Middle frontal gyrus (tissue), 1 donor: ENCODE measurements at regions not wholly inside any gene's neighbourhood (a gene's known extent, or its start where the extent isn't known, plus 50 kb on each side); places are given as distances from the start of the nearest gene placed in this dataset.
A peak's percentile ranks its signal among the peaks of the same experiment; 100 is the strongest.

Experiments used
- DNase-seq: peaks from one replicate; pipeline ENCODE4 v3.0.0-alpha.2; 2015; ENCODE audit warnings: low spot score; ENCODE audit errors: extremely low spot score

GRCh38 chr6:56864171-56864616 is 90.7 kb upstream of the BEND6 start:
- no peak for DNase-seq

DNA sequence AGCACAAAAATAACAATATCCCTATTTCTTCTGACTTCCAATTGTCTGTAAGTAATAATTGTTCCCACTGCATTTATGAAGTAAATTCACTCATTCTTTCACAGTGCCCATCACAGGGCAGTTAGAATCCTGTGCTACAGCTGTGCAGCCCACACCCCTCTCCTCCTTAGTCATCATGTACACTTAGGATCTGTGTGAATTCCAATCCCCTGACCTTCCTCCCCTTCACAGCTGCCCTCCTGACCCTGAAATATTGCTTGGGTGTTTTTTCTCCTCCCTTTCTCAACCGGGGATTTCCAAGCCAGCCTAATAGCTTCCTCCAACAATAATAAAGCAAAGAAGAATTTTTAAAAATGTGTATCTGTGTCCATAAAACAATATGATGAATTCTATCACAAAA is 91.5 kb upstream of the BEND6 start:
- no peak for DNase-seq

DNA sequence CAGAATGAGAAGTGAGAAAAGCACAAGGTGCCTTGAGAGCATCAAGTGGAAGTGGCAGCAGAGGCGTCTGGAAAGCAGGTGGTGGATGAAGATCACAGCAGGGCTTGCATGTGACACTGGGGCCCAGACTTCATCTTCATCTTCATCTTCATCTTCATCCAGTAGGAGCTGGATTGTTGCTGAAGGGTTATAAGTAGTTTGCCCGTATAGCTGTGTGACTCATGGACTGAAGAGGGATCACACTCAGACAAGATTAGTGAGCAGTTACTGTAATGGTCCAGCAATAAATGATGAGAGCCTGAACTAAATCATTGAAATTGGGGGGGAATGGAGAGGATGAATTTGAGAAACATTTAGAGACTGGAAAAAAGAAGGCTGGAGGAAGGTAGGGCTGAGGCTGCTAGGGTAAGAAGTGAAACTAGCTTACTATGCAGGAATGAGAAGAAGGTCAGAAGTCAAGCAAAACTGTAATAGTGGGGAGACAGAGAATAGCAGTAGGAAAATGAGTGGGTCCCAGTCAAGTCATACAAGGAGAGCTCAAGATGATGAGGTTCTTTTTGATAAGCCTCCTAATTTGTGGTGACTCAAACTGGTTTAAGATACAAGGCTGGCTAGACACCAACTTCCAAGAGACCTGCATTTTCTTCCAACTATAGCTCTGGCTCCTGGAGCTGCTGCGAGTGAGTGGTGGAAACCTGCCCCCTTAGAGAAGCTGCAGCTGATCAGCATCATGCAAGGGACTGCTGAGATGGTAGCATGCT is 92.3 kb upstream of the BEND6 start:
- DNase-seq = no peak

DNA sequence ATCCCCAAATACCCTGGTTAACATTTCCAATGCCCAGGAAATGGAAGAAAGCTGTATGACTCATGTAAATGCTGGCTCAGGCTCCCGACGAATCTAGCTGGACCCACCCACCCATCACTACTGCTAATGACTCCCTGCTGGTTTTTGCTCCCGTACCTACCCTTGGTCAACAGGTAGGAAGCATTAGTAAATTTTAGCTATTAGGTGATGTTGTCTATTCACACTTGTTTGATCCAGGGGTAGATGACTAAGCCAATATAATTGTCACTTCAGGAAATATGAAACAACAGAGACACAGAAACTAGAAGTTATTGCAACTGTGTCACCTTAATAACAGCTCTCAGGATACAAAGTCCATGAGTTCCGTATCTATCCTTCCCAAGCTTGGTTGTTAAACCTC is 94.4 kb upstream of the BEND6 start:
- no peak for DNase-seq

DNA sequence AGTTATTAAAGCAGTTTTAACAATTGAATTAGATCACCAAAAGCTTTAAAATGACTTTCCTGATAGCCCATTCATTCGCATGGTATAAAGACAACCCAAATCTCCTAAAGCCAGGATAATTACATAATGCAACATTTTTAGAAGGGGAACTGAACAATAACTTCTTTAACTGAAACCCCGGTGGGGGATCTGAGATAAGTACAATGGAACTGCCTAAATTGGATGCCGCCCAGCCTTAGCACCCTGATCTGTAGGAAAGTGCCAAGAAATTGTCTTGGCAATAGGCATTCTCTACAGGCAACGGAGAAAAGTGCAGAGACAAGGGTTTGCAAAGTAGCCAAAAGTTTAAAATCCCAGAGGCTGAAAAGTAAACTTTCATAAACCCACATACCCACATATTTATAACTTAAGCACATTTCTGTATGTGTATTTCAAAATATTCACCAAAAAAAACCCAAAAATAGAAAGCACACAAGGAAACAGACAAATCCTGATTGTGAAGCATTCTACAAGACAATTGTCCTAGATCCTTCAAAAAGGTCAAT is 98.8 kb upstream of the BEND6 start:
- DNase-seq = no peak

DNA sequence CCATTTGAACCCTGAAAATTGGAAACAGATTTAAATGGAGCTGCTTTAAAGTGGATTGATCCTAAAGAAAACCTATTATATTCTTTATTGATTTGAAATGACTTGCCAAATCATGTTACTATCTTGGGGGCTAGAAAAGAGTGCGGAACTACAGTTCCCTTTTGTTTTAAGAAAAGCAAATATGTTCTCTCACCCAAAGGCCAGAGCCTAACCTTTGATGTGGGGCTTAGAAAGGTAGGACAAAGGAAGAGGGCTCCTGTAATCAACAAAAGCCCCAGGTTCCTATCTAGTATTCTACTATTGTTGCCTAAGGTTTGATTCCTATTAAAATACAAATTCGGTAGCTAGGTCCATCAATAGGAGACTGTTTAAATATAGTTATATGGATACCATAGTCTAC is 100.8 kb upstream of the BEND6 start:
- no peak for DNase-seq

- no peak for DNase-seq
Observed at GRCh38 chr6:56853541-56853940, 101.4 kb upstream of the BEND6 start.

GRCh38 chr6:56852260-56853010 is 102.5 kb upstream of the BEND6 start:
- no peak for DNase-seq

DNA sequence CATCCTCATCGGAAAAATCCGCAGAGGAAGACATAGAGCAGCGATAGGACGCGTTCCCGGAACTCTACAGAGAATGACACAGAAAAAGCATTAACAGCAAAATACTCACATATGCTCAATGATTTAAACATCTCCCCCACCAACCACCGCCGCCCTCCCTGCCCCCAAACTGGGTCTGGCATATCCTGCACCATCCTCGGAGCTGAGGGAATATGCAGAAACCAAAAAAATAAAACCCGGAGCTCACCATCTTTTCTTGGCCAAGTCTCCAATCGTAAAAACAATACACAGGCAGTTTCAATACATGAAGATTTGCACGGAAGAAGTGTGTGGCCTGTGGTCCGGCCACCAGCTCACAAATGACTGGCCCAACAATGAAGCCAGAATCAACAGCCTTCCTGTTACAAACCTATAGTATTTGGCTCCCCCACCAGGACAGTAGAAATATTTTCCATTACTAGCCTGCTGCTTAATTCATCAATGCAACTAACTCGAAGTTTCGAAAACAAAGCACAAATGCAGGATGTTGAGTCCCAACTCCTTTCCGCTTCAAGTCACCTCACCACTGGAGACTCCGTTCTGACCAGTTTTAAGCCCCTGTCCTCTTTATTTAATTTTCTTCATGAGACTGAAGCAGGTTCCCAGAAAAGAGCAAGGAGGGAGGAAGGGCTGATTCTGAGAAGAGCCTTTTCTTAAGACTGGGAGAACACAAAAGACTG is 103.2 kb upstream of the BEND6 start:
- DNase-seq = peak; percentile 70

GRCh38 chr6:56851074-56851473 is 103.8 kb upstream of the BEND6 start:
- DNase-seq = no peak

DNA sequence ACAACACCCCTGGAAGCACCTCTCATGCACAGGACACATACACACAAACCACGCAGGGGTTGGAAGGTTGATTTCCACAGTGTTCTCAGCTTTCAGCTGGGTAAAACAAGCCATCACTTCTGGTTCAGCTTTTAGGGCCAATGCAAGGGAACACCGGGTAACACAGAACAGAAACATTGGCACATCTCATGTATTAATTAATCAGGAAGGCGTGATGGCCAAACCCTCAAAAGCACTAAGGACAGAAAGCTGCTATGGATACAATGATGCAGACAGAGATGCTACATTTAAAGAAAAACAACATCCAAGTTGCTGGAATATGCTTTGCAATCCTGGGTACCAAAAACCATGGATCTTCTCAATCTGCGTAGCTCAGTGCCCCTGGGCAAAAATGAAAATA is 104.3 kb upstream of the BEND6 start:
- no peak for DNase-seq

GRCh38 chr6:56849896-56850295 is 105.0 kb upstream of the BEND6 start:
- DNase-seq = no peak

DNA sequence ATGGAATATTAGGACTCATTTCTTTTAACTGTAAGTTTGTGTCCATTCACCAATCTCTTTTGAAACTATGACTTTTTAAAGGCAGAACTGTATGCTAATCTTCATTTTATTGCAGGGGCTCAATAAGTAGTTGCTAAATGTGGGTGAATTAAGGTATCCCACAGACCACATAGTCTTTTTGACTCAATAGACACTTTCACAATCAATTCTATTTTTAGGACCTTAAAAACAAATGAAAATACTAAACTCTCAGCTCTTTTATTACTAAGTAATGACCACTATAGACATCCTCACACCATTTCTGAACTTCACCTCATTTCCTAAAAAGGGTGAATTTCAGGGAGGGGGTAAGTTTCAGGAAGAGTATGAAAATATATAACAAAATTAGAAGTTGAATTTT is 106.8 kb upstream of the BEND6 start:
- no peak for DNase-seq

DNA sequence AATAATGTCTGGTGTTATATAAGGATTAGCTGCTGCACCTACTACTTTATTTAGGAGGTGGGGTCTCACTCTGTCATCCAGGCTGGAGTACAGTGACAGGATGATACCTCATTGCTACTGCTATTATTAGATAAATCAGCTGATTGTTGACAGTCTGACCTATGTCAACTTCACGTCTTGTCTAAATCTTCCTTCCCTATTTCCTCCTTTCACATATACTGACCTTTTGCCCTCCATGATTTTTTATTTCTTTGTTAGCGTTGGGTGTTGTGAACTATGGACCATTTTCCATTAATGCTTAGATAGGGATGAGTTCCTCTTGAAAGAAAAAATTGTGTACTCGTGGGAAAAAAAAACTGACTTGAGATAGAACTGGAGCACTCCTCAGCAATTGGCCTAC is 109.9 kb upstream of the BEND6 start:
- no peak for DNase-seq

DNA sequence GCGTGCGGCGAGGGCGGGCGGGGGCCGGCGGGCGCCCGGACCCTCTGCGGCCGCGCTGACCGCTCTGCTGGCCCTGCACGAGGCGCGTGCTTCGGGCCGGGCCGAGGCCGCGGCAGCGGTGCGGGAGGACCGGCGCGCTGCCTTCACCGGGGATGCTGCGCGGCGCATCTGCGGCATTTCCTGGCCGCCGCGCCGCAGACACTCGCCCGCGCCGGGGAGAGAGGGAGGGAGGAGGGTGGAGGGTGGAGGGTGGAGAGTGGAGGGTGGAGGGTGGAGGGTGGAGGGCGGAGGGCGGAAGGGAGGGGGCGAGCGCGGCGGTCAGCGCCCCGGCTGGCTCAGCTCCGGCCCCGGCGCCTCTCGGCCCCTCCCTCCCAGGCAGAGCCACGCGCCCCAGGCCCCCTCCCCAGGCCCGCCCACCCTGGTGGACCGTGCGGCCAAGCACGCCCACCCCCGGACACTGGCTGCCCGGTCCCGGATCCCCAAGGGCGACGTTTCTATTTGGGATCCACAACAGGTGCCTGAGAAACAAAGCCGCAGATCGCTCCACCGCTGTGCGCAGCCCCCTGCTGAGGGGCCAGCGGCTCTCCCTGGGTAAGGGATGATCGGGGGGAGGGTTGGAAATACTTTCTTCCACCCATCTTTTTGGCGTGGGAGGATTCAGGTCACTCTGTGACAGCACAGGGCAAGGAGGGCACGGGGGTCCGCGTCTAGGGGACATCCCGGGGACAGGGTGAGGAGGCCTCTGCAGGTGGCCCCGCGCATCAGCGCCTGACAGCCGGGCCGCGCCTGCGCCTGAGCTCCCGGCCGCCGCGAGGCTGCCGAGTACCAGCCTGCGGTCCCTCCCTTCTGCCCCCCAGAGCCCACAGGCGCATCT is 111.2 kb upstream of the BEND6 start:
- DNase-seq = peak; percentile 81

- no peak for DNase-seq
Observed at GRCh38 chr6:56842686-56843475, 112.0 kb upstream of the BEND6 start.

DNA sequence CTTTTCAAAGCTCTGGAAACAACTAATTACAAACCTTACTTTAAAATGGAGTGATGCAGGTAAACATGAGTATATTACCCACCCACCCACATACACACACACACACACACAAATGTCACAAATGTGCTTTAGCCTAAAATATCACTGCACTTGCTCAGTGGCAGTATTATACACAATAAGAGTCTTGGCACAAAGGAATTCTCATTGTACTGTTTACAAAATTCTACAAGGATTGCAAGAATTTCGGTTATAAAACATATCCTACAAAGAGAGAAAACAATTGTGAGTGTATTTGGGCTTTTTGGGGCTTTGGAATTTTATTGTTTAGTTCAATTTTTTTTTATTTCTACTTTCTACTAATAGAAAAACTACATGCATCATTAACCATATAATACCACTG is 113.2 kb upstream of the BEND6 start:
- DNase-seq = no peak

DNA sequence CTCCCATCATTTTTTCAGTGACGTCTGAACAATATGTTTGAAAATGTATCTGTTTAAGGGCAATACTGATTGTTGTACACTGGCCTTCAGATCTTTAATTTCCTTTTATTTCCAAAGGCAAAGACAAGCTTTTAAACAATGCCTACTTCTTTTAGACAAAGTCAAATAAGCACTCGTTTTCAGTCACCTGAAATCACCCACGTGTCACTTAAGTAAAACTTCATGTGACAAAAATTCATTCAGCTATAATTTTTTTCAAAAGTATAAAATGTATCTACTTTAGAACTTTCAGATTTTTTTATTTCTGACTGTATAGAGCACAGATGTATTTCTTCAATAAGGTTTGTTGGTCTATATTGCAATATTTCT is 113.5 kb upstream of the BEND6 start:
- no peak for DNase-seq

DNA sequence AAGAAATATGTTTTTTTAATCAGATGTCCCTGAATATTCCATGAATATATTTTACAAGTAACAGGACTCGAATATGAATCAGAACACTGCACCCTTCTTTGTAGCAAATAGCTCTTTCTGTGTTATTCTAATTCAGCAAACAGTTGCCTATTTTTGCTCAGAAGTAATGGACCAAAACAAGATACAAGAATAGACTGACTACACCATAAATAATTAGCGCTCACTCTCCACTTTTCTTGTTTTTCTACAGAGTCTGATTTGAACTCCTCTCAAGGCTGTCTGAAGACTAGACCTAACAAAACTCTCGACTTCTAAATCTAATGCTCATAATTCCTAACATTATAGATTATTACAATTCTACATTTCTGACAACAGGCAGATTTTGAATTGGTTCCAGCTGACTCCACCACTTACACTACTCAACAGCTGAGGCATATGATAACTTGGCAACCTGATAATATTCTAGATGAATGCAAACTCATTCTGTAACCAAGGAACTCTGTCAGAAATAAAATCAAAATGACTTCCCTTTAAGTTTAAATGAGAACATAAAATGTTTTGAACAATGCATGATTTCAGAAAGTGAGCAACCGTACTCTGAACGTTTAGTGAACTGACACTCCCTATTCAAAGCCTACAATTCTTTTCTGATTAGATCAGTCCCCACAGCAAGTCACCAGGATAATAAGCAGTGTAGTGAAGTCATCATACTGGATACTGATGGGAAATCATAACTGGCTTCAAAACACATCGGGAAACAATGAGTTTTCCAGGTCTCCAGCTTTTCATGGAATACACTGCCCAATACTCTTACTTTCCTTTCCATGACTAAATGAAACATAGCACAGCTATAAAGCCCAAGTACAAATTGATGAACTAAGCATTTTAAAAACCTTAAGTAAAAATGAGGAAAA is 114.2 kb upstream of the BEND6 start:
- DNase-seq = no peak
